Naive thymus-derived CD4-positive, alpha-beta T cell (primary cell): ENCODE measurements at regions not wholly inside any gene's neighbourhood (a gene's known extent, or its start where the extent isn't known, plus 50 kb on each side); places are given as distances from the start of the nearest gene placed in this dataset.

Experiments
- ATAC-seq: fragments of 150-1000 bp; cut with Tn5 transposase; 2 replicates; pipeline ENCODE4 v1.10.0; 2021; ENCODE audit warnings: mild to moderate bottlenecking, moderate library complexity
- CTCF ChIA-PET: fragments of 350-600 bp; sonication (Branson Sonifier 250); formaldehyde crosslinking; loops from one replicate; lab custom pipeline; 2021; ENCODE audit warnings: antibody characterized with exemption; lab: Charles Lee
- POLR2A ChIA-PET: fragments of 350-600 bp; sonication (Branson Sonifier 250); formaldehyde crosslinking; loops from one replicate; lab custom pipeline; 2021; ENCODE audit warnings: antibody characterized with exemption, inconsistent platforms; lab: Charles Lee
- DNase-seq, 9 donors: peaks; one replicate each; pipeline versions ENCODE4 v3.0.0 to v3.0.0-alpha.2; 2020 to 2022; ENCODE audit warnings: mixed read lengths in 1 of 9
- H3K27ac ChIP-seq: one replicate; pipeline ENCODE4 v1.7.0; 2013; ENCODE audit warnings: mild to moderate bottlenecking, low read depth, low read length, moderate library complexity
- H3K27me3 ChIP-seq, 2 donors: one replicate each; pipeline ENCODE4 v1.7.0; 2013; ENCODE audit warnings: low read length in 2 of 2, mild to moderate bottlenecking in 2 of 2, moderate library complexity in 2 of 2; ENCODE audit not compliant: control insufficient read depth in 2 of 2, insufficient read depth in 2 of 2
- H3K36me3 ChIP-seq, 3 experiments: 1 replicate in 2 of 3; 2 replicates in 1 of 3; pipeline ENCODE4 v1.7.0; 2013; ENCODE audit warnings: low read length in 3 of 3, mild to moderate bottlenecking in 3 of 3, moderate library complexity in 1 of 3; ENCODE audit not compliant: insufficient read depth in 3 of 3, control insufficient read depth in 2 of 3
- H3K4me1 ChIP-seq, 2 donors: one replicate each; pipeline ENCODE4 v1.7.0; 2013; ENCODE audit warnings: low read length in 2 of 2, mild to moderate bottlenecking in 2 of 2, moderate library complexity in 1 of 2; ENCODE audit not compliant: control insufficient read depth in 2 of 2, insufficient read depth in 2 of 2
- H3K4me3 ChIP-seq: 2 replicates; pipeline ENCODE4 v1.7.0; 2013; ENCODE audit warnings: mild to moderate bottlenecking, low read length
- H3K9me3 ChIP-seq, 3 experiments: 1 replicate in 2 of 3; 2 replicates in 1 of 3; pipeline ENCODE4 v1.7.0; 2013; ENCODE audit warnings: low read length in 3 of 3; ENCODE audit not compliant: control insufficient read depth in 2 of 3
- H3K27ac Mint-ChIP-seq, 9 donors: one replicate each; pipeline ENCODE4 v1.8.0; 2020 to 2022; ENCODE audit warnings: mixed read lengths in 9 of 9, mild to moderate bottlenecking in 8 of 9, moderate library complexity in 5 of 9, inconsistent platforms in 2 of 9
- H3K27me3 Mint-ChIP-seq, 5 donors: one replicate each; pipeline ENCODE4 v1.8.0; 2021 to 2022; ENCODE audit warnings: mixed read lengths in 5 of 5, mild to moderate bottlenecking in 1 of 5
- H3K36me3 Mint-ChIP-seq, 5 donors: one replicate each; pipeline ENCODE4 v1.8.0; 2020 to 2022; ENCODE audit warnings: mixed read lengths in 5 of 5, mild to moderate bottlenecking in 3 of 5, inconsistent platforms in 1 of 5
- H3K4me1 Mint-ChIP-seq, 7 donors: one replicate each; pipeline ENCODE4 v1.8.0; 2020 to 2022; ENCODE audit warnings: mixed read lengths in 7 of 7, mild to moderate bottlenecking in 3 of 7, inconsistent platforms in 1 of 7
- H3K4me3 Mint-ChIP-seq, 10 donors: one replicate each; pipeline ENCODE4 v1.8.0; 2020 to 2022; ENCODE audit warnings: mild to moderate bottlenecking in 10 of 10, mixed read lengths in 10 of 10, moderate library complexity in 6 of 10, inconsistent platforms in 2 of 10
- H3K9me3 Mint-ChIP-seq, 11 donors: one replicate each; pipeline ENCODE4 v1.8.0; 2020 to 2022; ENCODE audit warnings: mixed read lengths in 11 of 11, mild to moderate bottlenecking in 4 of 11, inconsistent platforms in 1 of 11, moderate library complexity in 1 of 11
- intact Hi-C, 2 donors: fragments of 100-400 bp; cut with micrococcal nuclease; formaldehyde crosslinking; loops; one replicate each; pipeline ENCODE4 v1.15.1; 2023

DNA sequence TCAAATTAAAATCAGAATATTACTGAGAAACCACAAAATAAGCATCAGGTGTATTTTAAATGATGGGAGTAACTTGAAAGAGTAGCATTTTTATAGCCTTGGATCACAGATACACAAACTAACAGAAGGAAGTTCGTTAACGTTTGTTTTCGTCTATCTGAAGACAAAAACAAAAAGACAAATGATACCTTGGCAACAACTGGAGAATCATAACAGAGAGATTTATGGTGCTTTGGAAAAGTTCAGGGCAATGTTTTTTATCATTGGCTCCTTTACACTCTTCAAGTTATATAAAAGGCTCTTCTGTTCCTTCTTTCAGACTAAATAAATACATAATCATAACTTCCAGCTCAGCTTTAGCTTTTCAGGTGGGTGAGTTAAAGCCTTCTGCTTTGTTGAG is 128.1 kb upstream of the VLDLR start:
- Histone ChIP-seq H3K4me3 (no peak overlapping the region), H3K9me3 (no peaks in the 10 kb centered on the region), H3K4me1 (no peaks in the 10 kb centered on the region), H3K27me3 (no peaks in the 10 kb centered on the region), H3K36me3 (no peaks in the 10 kb centered on the region), H3K27ac (no peak overlapping the region)
- Mint-ChIP-seq H3K27ac (no peak overlapping the region), H3K4me3 (no peak overlapping the region), H3K27me3 (peaks cover 0 to 19% (median 17%) of the 10 kb centered on the region in 5 donors), H3K4me1 (no peaks in the 10 kb centered on the region), H3K9me3 (peaks cover 0 to 4% (median 0%) of the 10 kb centered on the region in 11 donors), H3K36me3 (no peaks in the 10 kb centered on the region)
- intact Hi-C loops = no loop called here
- DNase-seq (no peak), ATAC-seq (no peak)
- POLR2A ChIA-PET = no interaction called here
- CTCF ChIA-PET = no interaction called here

DNA sequence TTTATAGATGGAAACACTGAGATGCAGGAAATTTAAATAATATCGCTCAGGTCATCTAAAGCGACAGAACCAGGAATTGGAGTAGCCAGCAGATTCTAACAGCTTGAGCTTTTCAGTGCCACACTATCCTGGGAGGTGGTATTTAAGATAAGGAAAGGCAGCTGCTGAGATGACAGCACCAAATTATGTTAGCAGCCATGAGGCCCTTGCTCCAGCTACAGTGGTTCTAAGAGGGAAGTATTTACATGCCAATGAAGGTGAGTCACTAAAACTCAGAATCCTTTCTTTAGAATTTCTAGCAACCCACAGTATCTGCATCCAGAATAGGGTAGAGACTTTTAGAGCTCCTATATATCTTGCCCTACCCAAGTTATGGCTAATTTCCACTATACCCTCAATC is 127.0 kb upstream of the VLDLR start:
- H3K27me3 ChIP-seq = no peaks in the 10 kb centered on the region
- H3K4me3 ChIP-seq = no peak overlapping the region
- no peak overlapping the region for H3K27ac ChIP-seq
- H3K36me3 Mint-ChIP-seq = no peaks in the 10 kb centered on the region
- H3K27ac Mint-ChIP-seq = no peak overlapping the region
- peaks cover 0 to 17% (median 13%) of the 10 kb centered on the region in 5 donors for H3K27me3 Mint-ChIP-seq
- DNase-seq = no peak
- ATAC-seq = no peak
- H3K9me3 ChIP-seq = no peaks in the 10 kb centered on the region
- no peaks in the 10 kb centered on the region for H3K36me3 ChIP-seq
- no peaks in the 10 kb centered on the region for H3K4me1 ChIP-seq
- H3K4me1 Mint-ChIP-seq = no peaks in the 10 kb centered on the region
- no peak overlapping the region for H3K4me3 Mint-ChIP-seq
- ChIA-PET CTCF (no interaction called here), POLR2A (no interaction called here)
- intact Hi-C loops = no loop called here
- H3K9me3 Mint-ChIP-seq = peaks cover 0 to 4% (median 0%) of the 10 kb centered on the region in 11 donors

DNA sequence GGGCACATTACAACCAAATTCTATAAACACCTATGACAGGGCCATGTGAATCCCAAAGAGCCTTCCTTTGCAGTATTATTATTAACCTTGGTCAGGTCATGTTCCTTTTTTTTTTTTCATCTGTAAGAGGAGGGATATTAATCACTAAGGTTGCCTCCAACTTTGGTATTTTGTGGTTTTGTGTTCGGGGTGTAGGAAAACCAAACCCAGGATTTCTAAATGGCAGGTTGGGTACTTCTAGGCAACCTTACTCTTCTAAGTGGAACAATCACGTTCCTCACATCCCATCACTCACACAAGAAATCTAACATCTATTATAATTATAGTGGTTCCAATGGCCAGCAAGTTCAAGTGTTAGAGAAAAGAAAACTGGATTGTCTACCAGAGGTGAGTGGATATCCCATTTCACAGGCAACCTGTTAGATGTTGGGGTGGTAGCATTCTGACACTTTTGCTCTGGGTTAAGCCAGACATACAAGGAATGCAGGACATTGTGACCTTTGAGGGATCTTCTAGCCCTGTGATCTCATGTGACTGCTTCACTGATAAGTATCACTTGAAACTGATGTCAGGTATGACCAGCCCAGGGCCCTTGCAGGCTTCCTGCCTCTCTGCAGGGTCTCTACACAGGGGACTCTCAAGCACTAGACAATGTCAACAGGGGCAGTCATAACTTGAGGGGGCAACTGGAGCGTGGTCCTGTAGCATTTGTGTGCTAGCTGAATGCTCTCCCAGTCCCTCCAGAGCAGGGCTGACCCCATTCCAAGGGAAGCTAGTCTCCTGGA is 126.2 kb upstream of the VLDLR start:
- Histone ChIP-seq H3K9me3 (no peaks in the 10 kb centered on the region), H3K27me3 (no peaks in the 10 kb centered on the region), H3K36me3 (no peaks in the 10 kb centered on the region), H3K4me1 (no peaks in the 10 kb centered on the region), H3K4me3 (no peak overlapping the region), H3K27ac (no peak overlapping the region)
- no peaks in the 10 kb centered on the region for H3K36me3 Mint-ChIP-seq
- ChIA-PET CTCF (no interaction called here), POLR2A (no interaction called here)
- peaks cover 0 to 4% (median 0%) of the 10 kb centered on the region in 11 donors for H3K9me3 Mint-ChIP-seq
- no peaks in the 10 kb centered on the region for H3K4me1 Mint-ChIP-seq
- intact Hi-C loops = no loop called here
- H3K4me3 Mint-ChIP-seq = no peak overlapping the region
- no peak for ATAC-seq
- no peak overlapping the region for H3K27ac Mint-ChIP-seq
- no peak for DNase-seq
- H3K27me3 Mint-ChIP-seq = peaks cover 0 to 12% (median 9%) of the 10 kb centered on the region in 5 donors

DNA sequence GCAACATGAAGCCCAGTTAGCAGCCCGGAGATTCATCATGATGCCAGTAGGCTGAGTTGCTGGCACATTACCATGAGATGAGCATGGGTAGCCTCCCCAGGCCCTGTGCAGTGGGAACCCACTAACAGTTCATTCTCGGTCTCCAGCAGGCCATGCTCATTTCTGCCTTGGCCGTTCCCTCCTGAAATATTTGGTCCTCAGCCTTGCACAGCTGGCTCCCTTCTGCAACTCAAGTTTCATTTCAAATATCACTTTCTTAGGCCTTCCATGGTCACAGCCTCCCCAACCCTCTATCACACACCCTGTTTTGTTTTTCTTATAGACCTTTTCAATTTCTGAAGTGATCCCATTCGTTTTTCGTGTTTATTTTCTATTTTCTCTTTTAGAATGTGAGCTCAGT is 125.4 kb upstream of the VLDLR start:
- Mint-ChIP-seq H3K4me1 (no peaks in the 10 kb centered on the region), H3K27me3 (peaks cover 0 to 6% (median 3%) of the 10 kb centered on the region in 5 donors), H3K27ac (no peak overlapping the region), H3K36me3 (no peaks in the 10 kb centered on the region), H3K4me3 (no peak overlapping the region), H3K9me3 (peaks cover 0 to 4% (median 0%) of the 10 kb centered on the region in 11 donors)
- POLR2A ChIA-PET = no interaction called here
- Histone ChIP-seq H3K36me3 (no peaks in the 10 kb centered on the region), H3K27ac (no peak overlapping the region), H3K9me3 (no peaks in the 10 kb centered on the region), H3K4me1 (no peaks in the 10 kb centered on the region), H3K27me3 (no peaks in the 10 kb centered on the region), H3K4me3 (no peak overlapping the region)
- CTCF ChIA-PET = no interaction called here
- intact Hi-C loops = no loop called here
- ATAC-seq (no peak), DNase-seq (no peak)

DNA sequence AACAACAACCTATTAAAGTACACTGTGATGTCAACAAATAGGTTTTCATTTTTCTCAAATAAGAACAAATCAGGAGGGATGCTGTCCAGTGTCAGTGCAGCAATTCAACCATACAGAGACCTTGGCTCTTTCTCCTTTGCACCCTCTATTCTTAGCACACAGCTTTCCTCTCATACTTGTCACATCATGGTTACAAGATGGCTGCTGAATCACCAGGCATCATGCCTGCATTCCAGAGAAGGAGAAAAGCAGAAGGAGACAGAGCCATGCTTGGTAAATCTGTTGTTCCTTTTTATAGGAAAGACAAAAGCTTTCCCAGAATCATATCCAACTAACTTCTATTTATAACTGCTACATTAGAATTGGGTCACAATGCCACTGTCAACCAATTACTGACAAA is 124.7 kb upstream of the VLDLR start:
- Histone ChIP-seq H3K4me1 (no peaks in the 10 kb centered on the region), H3K9me3 (no peaks in the 10 kb centered on the region), H3K27ac (no peak overlapping the region), H3K27me3 (no peaks in the 10 kb centered on the region), H3K36me3 (no peaks in the 10 kb centered on the region), H3K4me3 (no peak overlapping the region)
- no peak for ATAC-seq
- ChIA-PET POLR2A (no interaction called here), CTCF (no interaction called here)
- intact Hi-C loops = no loop called here
- no peaks in the 10 kb centered on the region for H3K4me1 Mint-ChIP-seq
- DNase-seq = no peak
- no peak overlapping the region for H3K27ac Mint-ChIP-seq
- no peaks in the 10 kb centered on the region for H3K36me3 Mint-ChIP-seq
- peaks cover 0 to 5% (median 0%) of the 10 kb centered on the region in 5 donors for H3K27me3 Mint-ChIP-seq
- H3K4me3 Mint-ChIP-seq = no peak overlapping the region
- peaks cover 0 to 4% (median 0%) of the 10 kb centered on the region in 11 donors for H3K9me3 Mint-ChIP-seq

DNA sequence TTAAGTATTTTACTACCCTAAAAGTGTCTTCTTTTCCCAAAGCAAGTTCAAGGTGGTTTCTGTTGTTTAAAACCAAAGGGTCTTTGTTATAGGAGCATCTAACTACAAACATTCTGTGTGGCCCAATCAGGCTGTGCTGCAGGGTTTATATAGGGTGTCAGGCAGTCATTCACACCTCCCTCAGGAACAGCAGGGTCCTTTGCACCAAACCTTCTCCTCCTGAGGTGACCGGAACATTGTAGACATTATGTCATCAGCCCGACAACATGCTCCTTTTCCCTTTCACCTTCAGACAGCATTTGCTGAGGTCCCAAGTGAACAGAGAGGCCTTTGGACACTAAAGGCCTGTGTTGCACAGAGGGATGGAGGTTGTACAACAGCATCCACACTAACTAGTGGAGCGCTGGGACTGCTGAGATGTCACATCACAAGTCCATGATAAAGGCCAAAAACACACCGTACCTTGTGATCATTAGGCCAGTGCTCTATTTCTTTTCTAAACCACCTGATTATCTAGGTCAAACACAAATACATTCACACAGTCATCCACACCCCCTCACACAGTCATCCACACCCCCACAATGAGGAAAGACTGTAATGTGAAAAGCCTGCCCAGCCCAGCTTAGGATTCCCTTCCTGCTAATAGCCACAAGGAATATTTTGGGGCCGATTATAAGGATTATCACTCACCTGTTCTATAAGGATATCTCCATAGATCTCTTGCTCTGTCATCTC is 123.8 kb upstream of the VLDLR start:
- DNase-seq = no peak
- Histone ChIP-seq H3K9me3 (no peaks in the 10 kb centered on the region), H3K27ac (no peak overlapping the region), H3K27me3 (no peaks in the 10 kb centered on the region), H3K4me1 (no peaks in the 10 kb centered on the region), H3K4me3 (no peak overlapping the region), H3K36me3 (no peaks in the 10 kb centered on the region)
- ATAC-seq = no peak
- intact Hi-C loops = no loop called here
- CTCF ChIA-PET = no interaction called here
- peaks cover 0 to 5% (median 0%) of the 10 kb centered on the region in 5 donors for H3K27me3 Mint-ChIP-seq
- POLR2A ChIA-PET = no interaction called here
- no peak overlapping the region for H3K27ac Mint-ChIP-seq
- H3K4me1 Mint-ChIP-seq = no peaks in the 10 kb centered on the region
- H3K9me3 Mint-ChIP-seq = peaks cover 0 to 4% (median 0%) of the 10 kb centered on the region in 11 donors
- H3K36me3 Mint-ChIP-seq = no peaks in the 10 kb centered on the region
- no peak overlapping the region for H3K4me3 Mint-ChIP-seq
